H9 (cell line): ENCODE measurements at regions not wholly inside any gene's neighbourhood (a gene's known extent, or its start where the extent isn't known, plus 50 kb on each side); places are given as distances from the start of the nearest gene placed in this dataset.

ENCODE experiments used
- DNase-seq: peaks from one replicate; pipeline ENCODE4 v3.0.0-alpha.2; 2017
- H2AFZ ChIP-seq: one replicate; pipeline ENCODE4 v1.6.1; 2013; ENCODE audit warnings: mild to moderate bottlenecking, low read length, control low read depth, moderate library complexity
- H2AK5ac ChIP-seq: 2 replicates; pipeline ENCODE4 v1.6.1; 2013; ENCODE audit warnings: low read length, control low read depth, mixed read lengths; ENCODE audit not compliant: insufficient read length
- H2BK120ac ChIP-seq: one replicate; pipeline ENCODE4 v1.6.1; 2013; ENCODE audit warnings: low read depth, mild to moderate bottlenecking, low read length, control low read depth, inconsistent platforms; ENCODE audit not compliant: poor library complexity, severe bottlenecking
- H2BK12ac ChIP-seq: 2 replicates; pipeline ENCODE4 v1.6.1; 2013; ENCODE audit warnings: low read length, control low read depth, mixed read lengths, low read depth; ENCODE audit not compliant: insufficient read length
- H2BK15ac ChIP-seq: 2 replicates; pipeline ENCODE4 v1.6.1; 2013; ENCODE audit warnings: low read depth, low read length, control low read depth
- H2BK20ac ChIP-seq: one replicate; pipeline ENCODE4 v1.6.1; 2013; ENCODE audit warnings: low read depth, mild to moderate bottlenecking, low read length, control low read depth, inconsistent platforms; ENCODE audit not compliant: poor library complexity, severe bottlenecking
- H2BK5ac ChIP-seq: 2 replicates; pipeline ENCODE4 v1.6.1; 2013; ENCODE audit warnings: low read length, control low read depth, mixed read lengths; ENCODE audit not compliant: insufficient read length
- H3K14ac ChIP-seq: 2 replicates; pipeline ENCODE4 v1.6.1; 2013; ENCODE audit warnings: low read length, control low read depth; ENCODE audit not compliant: insufficient read depth
- H3K18ac ChIP-seq: 2 replicates; pipeline ENCODE4 v1.6.1; 2013; ENCODE audit warnings: low read depth, mild to moderate bottlenecking, mixed read lengths, low read length, control low read depth; ENCODE audit not compliant: insufficient read length
- H3K23ac ChIP-seq: 2 replicates; pipeline ENCODE4 v1.6.1; 2013; ENCODE audit warnings: low read length, control low read depth, mixed read lengths, low read depth; ENCODE audit not compliant: insufficient read length
- H3K23me2 ChIP-seq: 2 replicates; pipeline ENCODE4 v1.6.1; 2013; ENCODE audit warnings: low read depth, mild to moderate bottlenecking, mixed read lengths, low read length, control low read depth; ENCODE audit not compliant: insufficient read length, poor library complexity, severe bottlenecking
- H3K27ac ChIP-seq: 2 replicates; pipeline ENCODE4 v1.5.1; 2013; ENCODE audit warnings: low read length, control low read depth, mixed read lengths, low read depth; ENCODE audit not compliant: insufficient read length
- H3K27me3 ChIP-seq: 2 replicates; pipeline ENCODE4 v1.6.1; 2013; ENCODE audit warnings: low read length, control low read depth, inconsistent platforms; ENCODE audit not compliant: insufficient read depth
- H3K4ac ChIP-seq: 2 replicates; pipeline ENCODE4 v1.6.1; 2013; ENCODE audit warnings: low read depth, mild to moderate bottlenecking, control low read depth, inconsistent platforms, low read length, moderate library complexity
- H3K4me1 ChIP-seq: 2 replicates; pipeline ENCODE4 v1.6.1; 2013; ENCODE audit warnings: low read length, control low read depth, inconsistent platforms; ENCODE audit not compliant: insufficient read depth
- H3K4me2 ChIP-seq: 2 replicates; pipeline ENCODE4 v1.6.1; 2013; ENCODE audit warnings: low read length, control low read depth, mixed read lengths; ENCODE audit not compliant: insufficient read length, insufficient read depth
- H3K56ac ChIP-seq: 2 replicates; pipeline ENCODE4 v1.6.1; 2013; ENCODE audit warnings: low read depth, mild to moderate bottlenecking, mixed read lengths, low read length, control low read depth; ENCODE audit not compliant: insufficient read length
- H3K79me1 ChIP-seq: 2 replicates; pipeline ENCODE4 v1.6.1; 2013; ENCODE audit warnings: low read depth, mild to moderate bottlenecking, moderate library complexity, low read length, control low read depth, inconsistent platforms; ENCODE audit not compliant: insufficient read depth, poor library complexity, severe bottlenecking
- H3K79me2 ChIP-seq: 2 replicates; pipeline ENCODE4 v1.6.1; 2013; ENCODE audit warnings: low read length, control low read depth, inconsistent platforms; ENCODE audit not compliant: insufficient read depth
- H3K9ac ChIP-seq: 2 replicates; pipeline ENCODE4 v1.6.1; 2013; ENCODE audit warnings: low read length, control low read depth, mixed read lengths; ENCODE audit not compliant: insufficient read length; ENCODE audit errors: extremely low read depth
- H3K9me3 ChIP-seq: one replicate; pipeline ENCODE4 v1.6.1; 2013; ENCODE audit warnings: low read depth, low read length, inconsistent platforms; ENCODE audit not compliant: control insufficient read depth
- H3T11ph ChIP-seq: one replicate; pipeline ENCODE4 v1.6.1; 2013; ENCODE audit warnings: mild to moderate bottlenecking, low read length, control low read depth, inconsistent platforms
- H4K20me1 ChIP-seq: one replicate; pipeline ENCODE4 v1.6.1; 2013; ENCODE audit not compliant: control insufficient read depth, insufficient read length, insufficient read depth
- H4K5ac ChIP-seq: 2 replicates; pipeline ENCODE4 v1.6.1; 2013; ENCODE audit warnings: low read depth, mild to moderate bottlenecking, mixed read lengths, low read length, control low read depth; ENCODE audit not compliant: insufficient read length
- H4K8ac ChIP-seq: replicated peaks from 2 replicates; pipeline ENCODE4 v1.6.1; 2013; ENCODE audit warnings: low read length, control low read depth, mixed read lengths, low read depth; ENCODE audit not compliant: insufficient read length
- H4K91ac ChIP-seq: 2 replicates; pipeline ENCODE4 v1.6.1; 2013; ENCODE audit warnings: low read depth, mild to moderate bottlenecking, moderate library complexity, mixed read lengths, low read length, control low read depth; ENCODE audit not compliant: insufficient read length
- H3K27ac Mint-ChIP-seq, 3 experiments: 2 replicates in 2 of 3; 3 replicates in 1 of 3; pipeline ENCODE4 v1.8.0; 2020 to 2021; ENCODE audit warnings: mixed read lengths in 3 of 3, mild to moderate bottlenecking in 1 of 3, moderate library complexity in 1 of 3
- H3K27me3 Mint-ChIP-seq: 2 replicates; pipeline ENCODE4 v1.8.0; 2021; ENCODE audit warnings: low read depth, mild to moderate bottlenecking, moderate library complexity, mixed read lengths
- H3K36me3 Mint-ChIP-seq, 3 experiments: 2 replicates in 2 of 3; 3 replicates in 1 of 3; pipeline ENCODE4 v1.8.0; 2020 to 2021; ENCODE audit warnings: low read depth in 3 of 3, mixed read lengths in 3 of 3; ENCODE audit not compliant: insufficient read depth in 1 of 3
- H3K4me1 Mint-ChIP-seq, 2 experiments: 2 replicates each; pipeline ENCODE4 v1.8.0; 2020; ENCODE audit warnings: mixed read lengths in 2 of 2
- H3K4me3 Mint-ChIP-seq, 2 experiments: 2 replicates in 1 of 2; 3 replicates in 1 of 2; pipeline ENCODE4 v1.8.0; 2020 to 2021; ENCODE audit warnings: mild to moderate bottlenecking in 2 of 2, mixed read lengths in 2 of 2, moderate library complexity in 1 of 2
- H3K9me3 Mint-ChIP-seq, 2 experiments: 2 replicates in 1 of 2; 3 replicates in 1 of 2; pipeline ENCODE4 v1.8.0; 2020; ENCODE audit warnings: mild to moderate bottlenecking in 2 of 2, mixed read lengths in 2 of 2, moderate library complexity in 1 of 2
- CTCF ChIP-seq: fragments of 200-600 bp; sonication (generic); conservative IDR thresholded peaks from 3 replicates; pipeline ENCODE4 v1.8.0; 2021; ENCODE audit warnings: antibody characterized with exemption, mild to moderate bottlenecking

- Histone ChIP-seq H3K4me2 (no peak overlapping the region), H4K91ac (no peak overlapping the region), H2BK15ac (no peak overlapping the region), H3K79me1 (no peaks in the 10 kb centered on the region), H2BK20ac (no peak overlapping the region), H3K23ac (no peak overlapping the region), H3K27ac (no peak overlapping the region), H4K8ac (no peak overlapping the region), H2AK5ac (no peak overlapping the region), H3K4me1 (no peaks in the 10 kb centered on the region), H3K9ac (no peak overlapping the region), H3K4ac (no peak overlapping the region), H3K56ac (no peak overlapping the region), H3K18ac (no peak overlapping the region), H2BK5ac (no peak overlapping the region), H3K79me2 (no peaks in the 10 kb centered on the region), H4K5ac (no peak overlapping the region), H2BK120ac (no peak overlapping the region), H4K20me1 (no peaks in the 10 kb centered on the region), H3K23me2 (no peaks in the 10 kb centered on the region), H3K9me3 (no peaks in the 10 kb centered on the region), H3K27me3 (no peaks in the 10 kb centered on the region), H3T11ph (no peak overlapping the region), H3K14ac (no peak overlapping the region), H2BK12ac (no peak overlapping the region), H2AFZ (no peak overlapping the region)
- no peak overlapping the region for H3K27ac Mint-ChIP-seq
- H3K27me3 Mint-ChIP-seq: no peaks in the 10 kb centered on the region
- H3K4me1 Mint-ChIP-seq: no peaks in the 10 kb centered on the region
- no peak for DNase-seq
- H3K4me3 Mint-ChIP-seq: no peak overlapping the region
- no peak for TF ChIP-seq CTCF
- H3K9me3 Mint-ChIP-seq: peaks cover 0 to 4% of the 10 kb centered on the region in 2 experiments; a peak in 2 of 5 replicates
- H3K36me3 Mint-ChIP-seq: no peaks in the 10 kb centered on the region
Measured at GRCh38 chr11:91755526-91755925, 469.1 kb upstream of the FAT3 start.
